Cardiac fibroblast (primary cell): ENCODE measurements at regions not wholly inside any gene's neighbourhood (a gene's known extent, or its start where the extent isn't known, plus 50 kb on each side); places are given as distances from the start of the nearest gene placed in this dataset.

ENCODE experiments used
- DNase-seq, 2 donors: peaks; one replicate each; pipeline versions ENCODE4 v3.0.0 to v3.0.0-alpha.2; 2010; ENCODE audit warnings: low read depth in 2 of 2
- H3K4me3 ChIP-seq, 2 donors: replicated peaks in 1 of 2; 1 replicate in 1 of 2; 2 replicates in 1 of 2; pipeline ENCODE4 v1.5.1; 2011; ENCODE audit warnings: low read depth in 2 of 2, low read length in 2 of 2, mild to moderate bottlenecking in 2 of 2, moderate library complexity in 1 of 2
- TF ChIP-seq, protein P1 (sequence below): IDR thresholded peaks from one replicate; pipeline ENCODE4 v1.5.1; 2011; ENCODE audit warnings: low read depth, mild to moderate bottlenecking, low read length, inconsistent platforms

DNA sequence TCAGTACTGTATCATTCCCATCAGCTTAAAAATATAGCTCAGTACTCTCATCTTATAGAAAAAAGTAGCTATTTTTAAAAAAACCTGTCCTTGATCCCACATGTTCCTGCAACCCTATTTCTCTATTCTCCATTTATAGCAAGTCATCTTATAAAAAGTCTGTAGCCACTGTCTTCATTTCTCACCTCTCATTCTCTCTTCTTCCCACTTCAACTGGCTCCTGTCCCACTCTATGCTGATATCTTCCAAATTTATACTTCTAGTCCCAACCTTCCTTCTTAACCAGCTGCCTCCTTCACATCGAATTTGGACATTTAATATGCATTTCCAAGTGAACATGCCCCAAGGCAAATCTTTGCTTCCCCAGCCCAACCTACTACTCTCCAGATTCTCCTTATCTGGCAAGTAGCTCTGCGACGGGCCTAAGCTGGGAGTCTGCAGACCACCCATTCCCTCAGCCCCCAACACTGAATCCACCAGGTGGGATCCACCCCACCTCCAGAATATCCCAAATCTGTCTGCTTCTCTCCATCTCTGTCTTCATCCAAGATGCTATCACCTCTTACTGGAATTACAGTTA lies 52.0 kb upstream of the TANC2 start:
- no peak overlapping the region for H3K4me3 ChIP-seq
- no peak for DNase-seq
- TF ChIP-seq, protein P1, sequence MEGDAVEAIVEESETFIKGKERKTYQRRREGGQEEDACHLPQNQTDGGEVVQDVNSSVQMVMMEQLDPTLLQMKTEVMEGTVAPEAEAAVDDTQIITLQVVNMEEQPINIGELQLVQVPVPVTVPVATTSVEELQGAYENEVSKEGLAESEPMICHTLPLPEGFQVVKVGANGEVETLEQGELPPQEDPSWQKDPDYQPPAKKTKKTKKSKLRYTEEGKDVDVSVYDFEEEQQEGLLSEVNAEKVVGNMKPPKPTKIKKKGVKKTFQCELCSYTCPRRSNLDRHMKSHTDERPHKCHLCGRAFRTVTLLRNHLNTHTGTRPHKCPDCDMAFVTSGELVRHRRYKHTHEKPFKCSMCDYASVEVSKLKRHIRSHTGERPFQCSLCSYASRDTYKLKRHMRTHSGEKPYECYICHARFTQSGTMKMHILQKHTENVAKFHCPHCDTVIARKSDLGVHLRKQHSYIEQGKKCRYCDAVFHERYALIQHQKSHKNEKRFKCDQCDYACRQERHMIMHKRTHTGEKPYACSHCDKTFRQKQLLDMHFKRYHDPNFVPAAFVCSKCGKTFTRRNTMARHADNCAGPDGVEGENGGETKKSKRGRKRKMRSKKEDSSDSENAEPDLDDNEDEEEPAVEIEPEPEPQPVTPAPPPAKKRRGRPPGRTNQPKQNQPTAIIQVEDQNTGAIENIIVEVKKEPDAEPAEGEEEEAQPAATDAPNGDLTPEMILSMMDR: no peak

DNA sequence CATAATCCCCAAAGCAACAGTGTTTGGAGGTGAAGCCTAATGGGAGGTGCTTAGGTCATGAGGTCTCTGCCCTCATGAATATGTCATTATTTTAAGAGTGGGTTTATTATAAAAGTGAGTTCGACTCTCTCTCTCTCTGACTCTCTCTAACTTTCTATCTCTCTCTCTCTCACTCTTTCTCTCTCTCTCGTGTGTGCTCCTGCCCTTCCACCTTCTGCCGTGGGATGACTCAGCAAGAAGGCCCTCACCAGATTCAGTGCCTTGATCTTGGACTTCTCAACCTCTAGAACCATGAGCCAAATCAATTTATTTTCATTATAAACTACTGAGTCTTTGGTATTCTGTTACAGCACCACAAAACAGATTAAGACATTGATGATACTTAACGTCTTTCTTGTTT lies 53.7 kb upstream of the TANC2 start:
- DNase-seq: no peak
- TF ChIP-seq, protein P1: no peak
- no peak overlapping the region for H3K4me3 ChIP-seq

DNA sequence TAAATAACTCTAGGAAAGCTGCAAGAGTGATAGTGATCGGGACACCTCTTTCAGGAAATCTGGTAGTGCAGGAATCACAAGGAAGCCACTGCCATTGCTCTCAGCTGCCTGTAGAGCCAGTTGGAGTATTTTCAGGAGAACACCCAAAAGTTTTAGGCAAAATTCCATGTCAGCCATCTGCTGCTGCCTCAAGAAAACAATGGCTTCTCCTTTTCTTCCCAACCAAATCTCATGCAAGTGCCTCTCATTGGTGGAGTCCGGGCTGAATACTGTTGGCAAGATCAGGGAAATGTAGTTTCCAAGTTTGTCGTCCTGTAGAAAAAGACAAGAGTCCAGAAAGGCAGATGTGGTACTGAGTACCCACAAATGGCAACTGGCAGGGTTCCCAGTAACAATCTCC lies 54.9 kb upstream of the TANC2 start:
- DNase-seq: peak in 1 of 2 donors; percentile 48
- H3K4me3 ChIP-seq: no peak overlapping the region
- TF ChIP-seq, protein P1: no peak

DNA sequence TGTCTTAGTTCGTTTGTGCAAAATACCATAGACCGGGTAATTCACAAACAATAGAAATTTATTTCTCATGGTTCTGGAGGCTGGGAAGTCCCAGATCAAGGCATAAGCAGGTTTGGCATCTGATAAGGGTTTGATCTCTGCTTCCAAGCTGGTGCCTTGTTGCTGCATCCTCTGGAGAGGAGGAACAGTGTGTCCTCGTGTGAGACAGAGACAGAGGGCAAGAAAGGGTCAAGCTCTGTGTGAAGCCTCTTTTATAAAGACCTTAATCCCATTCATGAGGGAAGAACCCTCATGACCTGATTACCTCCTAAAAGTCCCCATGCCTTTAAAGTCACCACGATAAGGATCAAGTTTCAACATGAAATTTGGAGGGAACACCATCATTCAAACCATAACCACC lies 55.8 kb upstream of the TANC2 start:
- no peak overlapping the region for H3K4me3 ChIP-seq
- DNase-seq: no peak
- TF ChIP-seq, protein P1: no peak

DNA sequence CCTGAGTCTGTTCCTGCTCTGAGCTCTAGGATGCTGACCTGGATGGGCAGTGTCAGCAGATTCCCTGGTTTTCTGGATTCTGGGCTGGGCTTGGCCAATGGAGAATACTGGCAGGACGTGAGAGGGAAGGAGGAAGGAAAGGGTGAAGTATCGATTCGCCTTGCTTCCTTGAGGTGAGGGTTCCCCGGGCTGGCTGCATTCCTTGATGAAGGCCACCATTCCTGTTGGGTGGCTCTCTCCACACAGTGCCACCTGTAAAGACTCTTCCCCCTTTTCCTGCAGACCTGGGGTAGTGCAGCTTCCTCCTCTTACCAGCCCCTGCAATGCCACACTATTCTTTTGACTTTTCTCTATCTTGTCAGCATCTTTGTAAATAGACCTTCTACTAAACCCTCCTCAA lies 58.1 kb upstream of the TANC2 start:
- TF ChIP-seq, protein P1: no peak
- no peak for DNase-seq
- H3K4me3 ChIP-seq: no peak overlapping the region

DNA sequence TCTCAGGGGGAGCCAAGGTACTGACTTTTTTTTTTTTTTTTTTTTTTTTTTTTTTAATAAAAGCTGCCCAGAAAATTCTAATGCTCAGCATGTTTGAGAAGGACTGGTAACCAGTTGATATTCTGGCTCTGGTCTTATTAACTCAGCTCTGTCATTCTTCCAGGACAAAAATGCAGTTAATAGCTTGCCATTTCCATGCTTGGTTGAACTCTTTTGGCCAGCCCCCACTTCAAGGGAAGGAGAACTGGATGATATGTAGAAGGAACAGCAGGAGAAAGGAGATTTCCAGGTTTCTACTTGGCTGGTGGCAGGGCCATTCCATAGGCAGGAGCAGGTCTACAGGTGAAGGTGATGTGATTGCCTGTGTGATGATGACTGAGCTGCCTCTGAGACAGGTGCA lies 59.2 kb upstream of the TANC2 start:
- TF ChIP-seq, protein P1: no peak
- no peak for DNase-seq
- no peak overlapping the region for H3K4me3 ChIP-seq

DNA sequence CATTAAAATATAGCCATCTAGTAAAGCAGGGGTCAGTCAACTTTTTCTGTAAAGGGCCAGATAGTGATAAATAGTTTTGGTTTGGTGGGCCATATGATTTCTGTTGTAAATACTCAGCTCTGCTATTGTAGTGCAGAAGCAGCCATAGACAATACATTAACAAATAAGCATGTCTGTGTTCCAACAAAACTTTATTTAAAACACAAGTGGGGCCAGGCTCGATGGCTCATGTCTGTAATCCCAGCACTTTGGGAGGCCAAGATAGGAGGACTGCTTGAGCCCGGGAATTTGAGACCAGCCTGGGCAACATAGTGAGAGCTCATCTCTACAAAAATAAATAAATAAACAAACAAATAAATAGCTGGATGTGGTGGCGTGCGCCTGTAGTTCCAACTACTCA lies 60.8 kb upstream of the TANC2 start:
- no peak for DNase-seq
- TF ChIP-seq, protein P1: no peak
- no peak overlapping the region for H3K4me3 ChIP-seq
